ENCODE measurements at regions not wholly inside any gene's neighbourhood (a gene's known extent, or its start where the extent isn't known, plus 50 kb on each side); places are given as distances from the start of the nearest gene placed in this dataset.
A peak's percentile ranks its signal among the peaks of the same experiment; 100 is the strongest.
"Not testable (repeated sequence)": the region's sequence is repeated elsewhere in the genome, so short reads cannot be mapped to it uniquely, and the experiment has no call there.

- DNase-seq: no peak
These were observed 83.6 kb downstream of the IER5 start for GRCh38 chr1:181172082-181172481.

DNA sequence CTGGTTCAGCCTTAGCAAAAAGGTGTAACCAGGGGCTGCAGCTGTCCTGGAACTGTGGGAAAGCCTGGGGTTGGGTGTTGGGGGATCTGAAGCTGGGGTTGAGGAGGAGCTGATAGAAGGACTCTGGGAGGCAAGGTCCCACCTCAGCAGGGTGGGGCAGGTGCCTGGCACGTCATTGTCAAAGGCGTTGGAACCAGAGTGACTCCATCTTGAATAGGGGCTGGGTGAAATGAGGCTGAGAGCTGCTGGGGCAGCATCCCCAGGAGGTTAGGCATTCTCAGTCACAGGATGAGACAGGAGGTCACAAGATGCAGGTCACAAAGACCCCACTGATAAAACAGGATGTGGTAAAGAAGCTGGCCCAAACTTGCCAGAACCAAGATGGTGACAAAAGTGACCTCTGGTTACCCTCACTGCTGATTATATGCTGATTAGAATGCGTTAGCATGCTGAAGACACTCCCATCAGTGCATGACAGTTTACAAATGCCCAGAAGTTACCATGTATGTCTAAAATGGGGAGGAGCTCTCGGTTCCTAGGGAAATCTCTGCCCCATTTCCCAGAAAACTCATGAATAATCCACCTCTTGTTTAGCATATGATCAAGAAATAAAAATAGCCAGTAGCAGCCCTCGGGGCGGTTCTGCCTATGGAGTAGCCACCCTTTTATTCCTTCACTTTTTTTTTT lies 85.4 kb downstream of the IER5 start:
- DNase-seq: no peak

DNA sequence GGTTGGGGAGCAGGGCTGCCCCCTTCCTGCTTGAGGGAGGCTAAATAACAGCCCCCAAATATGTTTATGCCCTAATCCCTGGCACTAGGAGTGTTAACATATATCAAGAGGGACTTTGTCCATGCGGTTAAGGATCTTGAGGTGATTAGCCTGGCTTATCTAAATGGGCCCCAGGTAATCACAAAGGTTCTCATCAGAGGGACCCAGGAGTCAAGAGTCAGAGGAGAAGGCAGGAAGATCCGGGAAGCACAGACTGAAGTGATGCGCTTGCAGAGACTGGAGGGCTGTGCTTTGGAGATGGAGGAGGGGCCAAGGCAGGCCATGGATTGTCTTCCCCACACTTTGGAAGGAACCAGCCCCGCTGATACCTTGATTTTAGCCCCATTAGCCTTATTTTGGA lies 86.4 kb downstream of the IER5 start:
- no peak for DNase-seq

DNA sequence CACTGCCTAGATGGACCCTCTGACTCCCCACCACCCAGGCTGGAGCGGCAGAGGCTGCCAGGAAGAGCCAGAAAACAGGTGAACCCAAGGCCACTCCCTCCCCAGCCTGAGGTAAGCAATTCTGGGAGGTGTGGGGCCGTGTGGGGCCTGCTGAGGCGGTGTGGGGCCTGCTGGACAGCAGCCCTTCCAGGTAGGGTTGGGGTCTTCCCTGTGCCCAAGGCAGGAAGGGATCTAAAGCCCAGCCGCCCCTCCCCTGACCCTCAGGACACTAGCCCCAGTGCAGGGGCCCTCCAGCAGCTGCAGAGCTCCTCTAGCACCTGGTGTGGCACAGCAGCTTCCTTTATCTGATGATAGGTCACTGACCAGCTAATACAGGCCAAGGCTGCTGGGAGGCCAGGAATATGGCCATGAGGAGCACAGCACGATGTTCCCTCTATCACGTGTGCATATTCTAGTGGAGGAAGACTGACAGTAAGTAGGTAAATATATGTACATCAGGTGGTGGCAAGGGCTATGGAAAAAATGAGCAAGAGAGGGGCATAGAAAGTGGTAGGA lies 86.9 kb downstream of the IER5 start:
- no peak for DNase-seq

- no peak for DNase-seq
These were observed 87.5 kb downstream of the IER5 start for GRCh38 chr1:181175955-181176354.

- DNase-seq: no peak
These were observed 89.9 kb downstream of the IER5 start for GRCh38 chr1:181178241-181178879.

DNA sequence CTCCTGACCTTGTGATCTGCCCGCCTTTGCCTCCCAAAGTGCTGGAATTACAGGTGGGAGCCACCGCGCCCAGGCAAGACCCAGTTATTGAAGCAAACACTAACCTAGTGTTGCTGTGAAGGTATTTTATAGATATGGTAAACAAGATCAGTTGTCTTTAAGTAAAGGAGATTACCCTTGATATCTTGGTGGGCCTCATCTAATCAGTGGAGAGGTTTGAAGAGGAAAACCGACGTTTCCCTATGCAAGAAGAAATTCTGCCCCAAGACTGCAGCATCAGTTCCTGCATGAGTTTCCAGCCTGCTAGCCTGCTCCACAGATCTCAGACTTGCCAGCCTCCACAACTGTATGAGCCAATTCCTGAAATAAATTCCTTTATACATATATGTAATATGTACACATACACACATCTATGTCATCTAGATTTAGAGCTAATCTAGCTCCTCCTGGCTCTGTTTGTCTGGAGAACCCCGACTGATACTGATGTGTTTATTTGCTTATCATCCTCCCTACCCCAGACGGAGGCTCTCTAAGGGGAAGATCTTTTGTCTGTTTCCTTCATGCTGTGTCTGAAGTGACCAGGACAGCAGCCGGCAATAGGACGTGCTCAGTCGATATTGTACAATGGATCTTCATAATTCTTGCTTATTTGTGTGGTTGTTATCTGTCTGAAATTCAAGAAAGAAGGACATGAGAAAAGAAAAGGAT lies 90.9 kb downstream of the IER5 start:
- DNase-seq: no peak

- DNase-seq: peak; percentile 57
These were observed 91.5 kb downstream of the IER5 start for GRCh38 chr1:181179987-181180365.

- DNase-seq: no peak
These were observed 92.0 kb downstream of the IER5 start for GRCh38 chr1:181180407-181181031.

- DNase-seq: no peak
These were observed 93.5 kb downstream of the IER5 start for GRCh38 chr1:181181792-181182585.

DNA sequence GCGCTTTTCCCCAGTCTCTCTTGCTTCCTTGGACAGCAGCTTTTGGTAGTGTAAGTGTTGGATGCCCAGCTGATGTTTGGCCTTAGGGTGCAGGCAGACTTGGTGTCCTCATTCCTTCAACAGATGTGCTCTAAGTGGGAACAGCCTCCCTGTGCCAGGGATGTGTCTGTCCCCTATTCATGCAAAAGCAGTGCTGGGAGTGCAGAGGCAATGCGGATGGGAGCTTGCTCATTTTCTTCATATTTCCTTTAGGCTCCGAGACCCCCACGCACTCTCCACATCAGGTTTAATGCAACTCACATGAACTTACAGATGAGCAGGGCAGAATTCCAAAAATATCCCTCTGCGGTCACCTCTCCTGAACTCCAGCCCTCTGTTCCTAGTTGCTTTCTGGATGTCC lies 96.1 kb downstream of the IER5 start:
- no peak for DNase-seq

- DNase-seq: no peak
These were observed 97.0 kb downstream of the IER5 start for GRCh38 chr1:181185461-181185860.

- DNase-seq: not testable (repeated sequence)
These were observed 97.6 kb downstream of the IER5 start for GRCh38 chr1:181186133-181186532.

DNA sequence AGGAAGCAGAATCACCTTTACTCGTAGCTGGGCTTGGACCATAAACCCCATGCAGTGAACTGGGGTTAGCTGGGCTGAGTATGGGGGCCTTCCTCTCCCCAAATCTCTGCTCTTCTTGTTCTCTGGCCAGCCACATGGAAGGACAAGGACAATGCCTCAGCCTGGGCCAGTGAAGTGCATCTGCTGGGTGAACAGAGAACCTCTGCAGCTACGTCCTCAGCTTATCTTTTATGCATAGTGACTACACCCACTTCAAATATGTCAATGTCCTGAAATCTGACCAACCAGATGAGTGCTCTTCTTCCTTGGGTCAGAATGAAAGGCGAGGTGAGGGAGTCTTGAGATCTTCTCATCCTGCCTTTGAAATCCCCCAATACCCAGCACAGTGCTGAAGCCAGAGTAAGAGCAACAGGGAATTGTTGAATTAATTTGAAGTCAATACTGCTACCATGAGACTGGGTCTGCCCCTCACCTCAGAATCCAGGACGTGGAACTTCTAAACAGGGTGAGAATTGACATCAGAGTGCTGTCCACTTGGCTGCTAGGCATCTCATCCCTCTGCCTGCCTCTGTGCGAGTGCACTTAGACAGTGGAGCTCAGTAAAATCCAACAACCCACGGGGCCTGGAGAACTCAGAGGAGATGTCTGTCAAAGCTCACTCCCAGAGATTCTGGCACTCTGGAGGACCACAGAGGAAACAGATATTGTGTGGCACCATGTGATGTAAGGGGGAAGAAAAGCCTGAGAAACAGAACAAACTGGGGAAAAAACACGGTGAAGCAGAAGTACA lies 99.0 kb downstream of the IER5 start:
- no peak for DNase-seq

DNA sequence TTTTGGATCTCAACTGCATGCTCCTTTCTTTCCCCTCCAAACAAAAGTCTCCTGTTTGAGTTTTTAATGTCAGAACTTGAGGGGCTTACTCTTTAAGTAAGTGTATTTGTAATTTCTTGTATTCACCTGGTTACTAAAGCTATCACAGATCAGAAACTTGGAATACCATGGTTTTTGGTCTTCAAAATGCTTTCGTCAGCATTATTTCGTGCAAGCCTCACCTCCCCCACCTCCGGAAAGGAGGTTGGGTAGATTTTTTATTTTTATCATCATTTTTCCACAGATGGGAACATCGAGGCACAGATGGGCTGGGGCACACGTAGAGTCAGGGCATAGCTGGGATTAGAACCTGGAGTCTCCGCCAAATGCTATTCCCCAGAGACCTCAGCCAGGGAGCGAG lies 100.7 kb downstream of the IER5 start:
- DNase-seq: no peak

DNA sequence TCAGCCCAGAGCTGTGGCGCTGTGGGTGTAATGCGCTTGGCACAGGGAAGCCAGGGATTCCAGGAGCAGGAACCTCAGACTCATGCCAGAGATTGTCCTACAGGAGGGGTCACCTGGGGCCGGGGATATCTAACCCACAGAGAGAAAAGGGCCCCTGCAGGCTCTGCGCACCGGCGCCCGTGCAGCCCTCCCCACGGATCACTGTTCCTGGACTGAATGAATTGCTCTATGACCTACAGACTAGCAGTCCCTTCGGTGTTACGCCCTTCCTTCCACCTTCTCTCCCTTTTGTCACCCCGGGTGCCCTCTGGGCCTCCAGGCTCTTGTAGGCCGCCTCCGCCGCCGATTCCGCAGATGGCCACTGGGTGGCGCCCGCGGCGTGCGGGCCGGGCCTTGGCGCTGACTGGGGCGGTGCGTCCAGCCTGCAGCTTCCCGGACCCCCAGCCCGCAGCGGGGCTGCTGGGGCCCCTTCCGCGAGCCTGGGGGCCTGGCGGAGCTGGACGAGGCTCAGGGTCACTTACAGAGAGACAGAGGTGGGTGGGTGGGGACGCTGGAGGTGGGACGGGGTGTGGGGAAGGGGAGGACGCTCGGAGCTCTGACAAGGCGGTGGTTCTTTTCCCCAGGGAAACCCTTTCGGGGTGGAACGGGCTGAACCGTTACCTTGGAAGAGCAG lies 101.3 kb downstream of the IER5 start:
- peak; percentile 43 for DNase-seq

- DNase-seq: no peak
These were observed 102.0 kb downstream of the IER5 start for GRCh38 chr1:181190364-181191035.

- no peak for DNase-seq
These were observed 103.1 kb downstream of the IER5 start for GRCh38 chr1:181191494-181192040.

DNA sequence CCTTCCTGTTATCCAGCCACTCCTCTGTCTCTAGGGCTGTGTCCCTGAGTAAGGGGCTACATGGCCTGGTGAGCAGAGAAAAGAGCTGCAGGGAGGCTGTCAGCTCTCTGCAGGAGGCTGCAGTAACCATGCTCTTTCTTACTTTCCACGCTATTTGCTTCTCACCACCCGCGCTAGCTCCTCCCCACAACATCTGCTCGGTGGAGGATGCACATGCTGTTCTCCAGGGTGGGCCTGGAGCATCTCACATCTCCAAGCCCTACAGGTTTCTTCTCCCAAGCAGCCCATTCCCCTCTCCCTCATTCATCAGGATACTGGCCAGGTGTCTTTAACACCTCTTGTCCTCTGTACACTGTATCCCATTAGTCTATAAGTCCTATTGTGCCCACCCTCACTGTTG lies 103.8 kb downstream of the IER5 start:
- DNase-seq: no peak

DNA sequence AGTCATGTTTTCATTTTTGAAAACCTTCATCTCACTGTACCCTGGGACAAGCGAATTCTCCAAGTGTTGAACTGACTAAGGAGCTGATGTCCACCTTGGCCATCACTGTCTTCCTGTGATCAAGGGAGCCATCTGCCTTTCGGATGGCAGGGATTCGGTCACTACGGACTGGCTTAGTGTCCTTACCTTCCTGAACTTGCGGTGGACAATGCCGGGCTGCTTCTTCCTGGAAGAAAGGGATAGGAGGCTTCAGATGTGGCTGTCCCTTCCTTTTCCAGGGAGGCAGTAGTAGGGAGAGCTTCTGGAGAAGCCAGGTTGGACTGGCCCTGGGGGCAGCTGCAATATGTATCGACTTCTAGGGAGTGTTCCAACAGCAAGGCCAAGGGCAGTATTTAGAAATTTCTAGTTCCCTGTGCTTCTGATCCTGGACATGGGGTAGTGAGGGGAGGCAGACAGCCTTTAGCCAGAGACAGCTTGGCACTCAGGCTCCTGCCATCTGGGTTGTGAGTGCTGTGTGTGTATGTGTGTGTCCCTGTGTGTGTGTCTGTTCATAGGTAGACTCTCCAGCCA lies 114.6 kb downstream of the IER5 start:
- no peak for DNase-seq

Data from fibroblast of skin of abdomen (primary cell).